ENCODE measurements at regions not wholly inside any gene's neighbourhood (a gene's known extent, or its start where the extent isn't known, plus 50 kb on each side); places are given as distances from the start of the nearest gene placed in this dataset.
"Not testable (repeated sequence)": the region's sequence is repeated elsewhere in the genome, so short reads cannot be mapped to it uniquely, and the experiment has no call there.

DNA sequence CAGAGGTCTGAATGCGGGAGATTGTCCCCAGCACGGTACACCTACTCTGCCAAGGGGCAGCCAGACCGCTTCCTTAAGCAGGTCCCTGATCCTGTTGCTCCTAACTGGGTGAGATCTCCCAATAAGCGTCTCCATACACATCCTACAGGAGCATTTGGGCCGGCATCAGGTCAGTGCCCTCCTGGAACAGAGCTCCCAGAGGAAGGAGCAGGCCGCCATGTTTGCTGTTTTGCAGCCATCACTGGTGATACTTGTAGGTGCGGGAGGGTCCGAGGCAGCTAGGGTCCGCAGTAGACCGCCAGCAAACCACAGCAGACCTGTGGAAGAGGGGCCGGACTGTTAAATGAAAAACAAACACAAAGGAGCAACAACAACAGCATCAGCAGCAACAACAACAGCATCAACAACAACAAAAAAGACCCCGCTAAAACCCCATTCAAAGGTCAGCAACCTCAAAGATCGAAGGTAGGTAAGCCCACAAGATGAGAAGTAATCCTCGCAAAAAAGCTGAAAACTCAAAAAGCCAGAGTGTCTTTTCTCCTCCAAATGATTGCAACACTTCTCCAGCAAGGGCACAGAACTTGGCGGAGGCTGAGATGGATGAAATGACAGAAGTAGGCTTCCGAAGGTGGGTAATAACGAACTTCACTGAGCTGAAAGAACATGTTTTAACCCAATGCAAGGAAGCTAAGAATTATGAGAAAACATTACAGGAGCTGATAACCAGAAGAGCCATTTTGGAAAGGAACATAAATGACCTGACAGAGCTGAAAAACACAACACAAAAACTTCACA is 79.0 kb upstream of the CDH7 start:
- H3K27ac ChIP-seq (ENCODE audit: low read length) = no peak overlapping the region
- no peaks in the 10 kb centered on the region for H3K36me3 ChIP-seq (ENCODE audit: insufficient read depth, low read length)
- ATAC-seq (ENCODE audit: insufficient read depth, low read depth) = no peak
- H4K20me1 ChIP-seq (ENCODE audit: insufficient read depth, low read length) = no peaks in the 10 kb centered on the region
- no peaks in the 10 kb centered on the region for H3K79me2 ChIP-seq (ENCODE audit: insufficient read depth, low read length)
- H3K9ac ChIP-seq (ENCODE audit: low read depth, low read length) = no peak overlapping the region
- H3K27me3 ChIP-seq (ENCODE audit: insufficient read depth, low read length, poor library complexity) = no peaks in the 10 kb centered on the region
- H3K4me2 ChIP-seq (ENCODE audit: insufficient read depth, low read length) = no peak overlapping the region
- TF ChIP-seq EZH2 (IDR thresholded peaks at IDR 0.05; ENCODE audit: borderline replicate concordance, low read depth, low read length, severe bottlenecking) = no peak
- TF ChIP-seq, protein P1, sequence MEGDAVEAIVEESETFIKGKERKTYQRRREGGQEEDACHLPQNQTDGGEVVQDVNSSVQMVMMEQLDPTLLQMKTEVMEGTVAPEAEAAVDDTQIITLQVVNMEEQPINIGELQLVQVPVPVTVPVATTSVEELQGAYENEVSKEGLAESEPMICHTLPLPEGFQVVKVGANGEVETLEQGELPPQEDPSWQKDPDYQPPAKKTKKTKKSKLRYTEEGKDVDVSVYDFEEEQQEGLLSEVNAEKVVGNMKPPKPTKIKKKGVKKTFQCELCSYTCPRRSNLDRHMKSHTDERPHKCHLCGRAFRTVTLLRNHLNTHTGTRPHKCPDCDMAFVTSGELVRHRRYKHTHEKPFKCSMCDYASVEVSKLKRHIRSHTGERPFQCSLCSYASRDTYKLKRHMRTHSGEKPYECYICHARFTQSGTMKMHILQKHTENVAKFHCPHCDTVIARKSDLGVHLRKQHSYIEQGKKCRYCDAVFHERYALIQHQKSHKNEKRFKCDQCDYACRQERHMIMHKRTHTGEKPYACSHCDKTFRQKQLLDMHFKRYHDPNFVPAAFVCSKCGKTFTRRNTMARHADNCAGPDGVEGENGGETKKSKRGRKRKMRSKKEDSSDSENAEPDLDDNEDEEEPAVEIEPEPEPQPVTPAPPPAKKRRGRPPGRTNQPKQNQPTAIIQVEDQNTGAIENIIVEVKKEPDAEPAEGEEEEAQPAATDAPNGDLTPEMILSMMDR (IDR thresholded peaks at IDR 0.05; ENCODE audit: borderline replicate concordance, extremely low read depth, low read length, poor library complexity, severe bottlenecking) = no peak
- H3K4me3 ChIP-seq (ENCODE audit: low read depth in 1 of 2, low read length in 2 of 2) = no peak overlapping the region
- no peaks in the 10 kb centered on the region for H3K9me3 ChIP-seq (ENCODE audit: insufficient read depth, low read length, severe bottlenecking)
- no peaks in the 10 kb centered on the region for H3K4me1 ChIP-seq (ENCODE audit: insufficient read depth, low read length)
- DNase-seq = no peak
- no peak overlapping the region for H2AFZ ChIP-seq (ENCODE audit: low read depth, low read length)

DNA sequence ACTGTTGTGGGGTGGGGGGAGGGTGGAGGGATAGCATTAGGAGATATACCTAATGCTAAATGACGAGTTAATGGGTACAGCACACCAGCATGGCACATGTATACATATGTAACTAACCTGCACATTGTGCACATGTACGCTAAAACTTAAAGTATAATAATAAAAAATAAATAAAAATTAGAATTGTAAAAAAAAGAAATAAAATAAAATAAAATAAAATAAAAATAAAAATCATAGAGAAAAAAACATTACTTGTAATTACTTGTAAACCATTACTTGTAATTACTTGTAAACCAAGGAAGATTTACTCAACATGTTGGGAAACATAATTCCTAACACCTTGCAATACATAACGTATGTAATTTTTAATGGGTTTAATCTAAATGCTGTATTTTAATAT is 80.7 kb upstream of the CDH7 start:
- not testable (repeated sequence) for H3K27me3 ChIP-seq (ENCODE audit: insufficient read depth, low read length, poor library complexity); H3K9ac ChIP-seq (ENCODE audit: low read depth, low read length); H3K4me3 ChIP-seq (ENCODE audit: low read depth in 1 of 2, low read length in 2 of 2); H3K9me3 ChIP-seq (ENCODE audit: insufficient read depth, low read length, severe bottlenecking); H3K4me2 ChIP-seq (ENCODE audit: insufficient read depth, low read length); ATAC-seq (ENCODE audit: insufficient read depth, low read depth); DNase-seq; H3K36me3 ChIP-seq (ENCODE audit: insufficient read depth, low read length); H4K20me1 ChIP-seq (ENCODE audit: insufficient read depth, low read length); H3K79me2 ChIP-seq (ENCODE audit: insufficient read depth, low read length); H2AFZ ChIP-seq (ENCODE audit: low read depth, low read length); H3K4me1 ChIP-seq (ENCODE audit: insufficient read depth, low read length); H3K27ac ChIP-seq (ENCODE audit: low read length)

DNA sequence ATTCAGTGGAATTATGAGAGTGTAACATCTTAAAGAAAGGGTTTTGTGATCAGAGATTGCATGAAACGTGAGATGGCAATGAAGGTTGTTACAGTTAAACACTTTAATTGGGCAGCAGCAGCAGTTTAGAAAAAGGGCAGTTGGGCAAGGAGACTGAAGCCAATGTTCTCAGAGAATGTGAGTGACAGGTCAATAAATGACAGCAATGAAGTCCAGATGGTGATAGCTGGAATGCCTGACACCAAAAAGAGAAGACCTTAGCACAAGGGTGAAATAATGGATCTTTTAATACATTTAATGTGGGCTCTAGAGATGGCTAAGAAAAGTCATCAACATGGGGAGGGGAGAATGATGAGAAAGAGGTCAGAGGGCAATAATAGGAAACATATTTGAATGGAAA is 89.4 kb upstream of the CDH7 start:
- Histone ChIP-seq H3K79me2 (ENCODE audit: insufficient read depth, low read length) (no peaks in the 10 kb centered on the region), H2AFZ (ENCODE audit: low read depth, low read length) (no peak overlapping the region), H3K4me3 (ENCODE audit: low read depth in 1 of 2, low read length in 2 of 2) (no peak overlapping the region), H3K4me2 (ENCODE audit: insufficient read depth, low read length) (no peak overlapping the region), H3K36me3 (ENCODE audit: insufficient read depth, low read length) (no peaks in the 10 kb centered on the region), H3K27ac (ENCODE audit: low read length) (no peak overlapping the region), H3K9me3 (ENCODE audit: insufficient read depth, low read length, severe bottlenecking) (no peaks in the 10 kb centered on the region), H3K9ac (ENCODE audit: low read depth, low read length) (no peak overlapping the region), H4K20me1 (ENCODE audit: insufficient read depth, low read length) (no peaks in the 10 kb centered on the region), H3K4me1 (ENCODE audit: insufficient read depth, low read length) (no peaks in the 10 kb centered on the region), H3K27me3 (ENCODE audit: insufficient read depth, low read length, poor library complexity) (no peaks in the 10 kb centered on the region)
- TF ChIP-seq, protein P1 (IDR thresholded peaks at IDR 0.05; ENCODE audit: borderline replicate concordance, extremely low read depth, low read length, poor library complexity, severe bottlenecking) = no peak
- DNase-seq = no peak
- ATAC-seq (ENCODE audit: insufficient read depth, low read depth) = no peak

DNA sequence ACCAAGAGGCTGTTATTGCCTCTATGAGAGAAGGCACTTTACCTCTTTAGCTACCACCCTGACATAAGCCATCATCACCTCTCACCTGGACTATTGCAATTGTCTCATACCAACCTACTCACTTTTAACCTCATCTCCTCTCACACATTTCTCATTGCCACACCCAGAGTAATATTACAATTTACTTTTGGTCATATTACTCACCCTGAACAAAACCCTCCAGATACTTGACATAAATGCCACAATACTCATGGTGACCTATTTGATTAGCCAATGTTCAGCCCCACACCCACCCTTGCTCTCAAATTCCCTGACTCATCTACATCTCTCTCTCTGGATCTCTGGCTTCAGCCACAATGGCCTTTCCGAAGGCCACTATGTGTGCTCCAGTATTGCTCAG is 90.9 kb upstream of the CDH7 start:
- TF ChIP-seq, protein P1 (IDR thresholded peaks at IDR 0.05; ENCODE audit: borderline replicate concordance, extremely low read depth, low read length, poor library complexity, severe bottlenecking) = no peak
- no peak for TF ChIP-seq EZH2 (IDR thresholded peaks at IDR 0.05; ENCODE audit: borderline replicate concordance, low read depth, low read length, severe bottlenecking)
- Histone ChIP-seq H3K4me3 (ENCODE audit: low read depth in 1 of 2, low read length in 2 of 2) (no peak overlapping the region), H3K79me2 (ENCODE audit: insufficient read depth, low read length) (no peaks in the 10 kb centered on the region), H3K9me3 (ENCODE audit: insufficient read depth, low read length, severe bottlenecking) (no peaks in the 10 kb centered on the region), H3K36me3 (ENCODE audit: insufficient read depth, low read length) (no peaks in the 10 kb centered on the region), H3K4me1 (ENCODE audit: insufficient read depth, low read length) (no peaks in the 10 kb centered on the region), H2AFZ (ENCODE audit: low read depth, low read length) (no peak overlapping the region), H4K20me1 (ENCODE audit: insufficient read depth, low read length) (no peaks in the 10 kb centered on the region), H3K27ac (ENCODE audit: low read length) (no peak overlapping the region), H3K9ac (ENCODE audit: low read depth, low read length) (no peak overlapping the region), H3K27me3 (ENCODE audit: insufficient read depth, low read length, poor library complexity) (no peaks in the 10 kb centered on the region), H3K4me2 (ENCODE audit: insufficient read depth, low read length) (no peak overlapping the region)
- no peak for ATAC-seq (ENCODE audit: insufficient read depth, low read depth)
- no peak for DNase-seq

All from DND-41 (cell line).